ENCODE measurements at regions not wholly inside any gene's neighbourhood (a gene's known extent, or its start where the extent isn't known, plus 50 kb on each side); places are given as distances from the start of the nearest gene placed in this dataset.
"Not testable (repeated sequence)": the region's sequence is repeated elsewhere in the genome, so short reads cannot be mapped to it uniquely, and the experiment has no call there.

DNA sequence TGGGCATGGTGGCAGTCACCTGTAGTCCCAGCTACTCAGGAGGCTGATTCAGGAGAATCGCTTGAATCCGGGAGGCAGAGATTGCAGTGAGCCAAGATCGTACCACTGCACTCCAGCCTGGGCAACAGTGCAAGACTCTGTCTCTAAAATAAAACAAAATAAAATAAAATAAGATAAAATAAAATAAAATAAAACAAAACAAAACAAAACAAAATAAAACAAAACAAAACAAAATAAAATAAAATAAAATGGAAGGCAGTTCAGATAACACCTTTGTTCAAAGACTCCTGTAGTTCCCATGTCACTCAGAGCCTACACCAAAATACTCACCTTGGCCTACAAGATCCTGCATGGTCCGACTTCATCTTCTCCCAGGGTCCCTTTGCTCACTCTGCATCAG is 61.3 kb downstream of the SYF2 start:
- not testable (repeated sequence) for DNase-seq (ENCODE audit: low read depth); H3K4me3 ChIP-seq (ENCODE audit: low read depth, low read length)

DNA sequence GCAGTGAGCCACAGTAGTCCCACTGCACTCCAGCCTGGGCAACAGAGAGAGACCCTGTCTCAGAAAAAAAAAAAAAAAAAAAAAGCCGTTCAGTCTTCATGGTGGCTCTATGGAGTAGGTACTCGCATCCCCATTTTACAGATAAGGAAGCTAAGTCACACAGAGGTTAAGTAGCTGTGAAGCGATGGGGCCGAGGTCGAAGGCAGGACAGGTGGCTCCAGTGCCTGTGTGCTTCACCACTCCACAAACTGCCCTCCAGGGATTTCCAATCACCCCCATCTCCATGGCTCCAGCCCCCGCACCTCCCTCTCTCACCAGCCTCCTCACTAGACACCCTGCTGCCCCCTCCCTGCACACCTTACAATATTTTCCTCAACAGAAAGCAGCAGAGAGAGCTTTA is 61.9 kb downstream of the SYF2 start:
- no peak for DNase-seq (ENCODE audit: low read depth)
- H3K4me3 ChIP-seq (ENCODE audit: low read depth, low read length) = no peak overlapping the region
- TF ChIP-seq, protein P1, sequence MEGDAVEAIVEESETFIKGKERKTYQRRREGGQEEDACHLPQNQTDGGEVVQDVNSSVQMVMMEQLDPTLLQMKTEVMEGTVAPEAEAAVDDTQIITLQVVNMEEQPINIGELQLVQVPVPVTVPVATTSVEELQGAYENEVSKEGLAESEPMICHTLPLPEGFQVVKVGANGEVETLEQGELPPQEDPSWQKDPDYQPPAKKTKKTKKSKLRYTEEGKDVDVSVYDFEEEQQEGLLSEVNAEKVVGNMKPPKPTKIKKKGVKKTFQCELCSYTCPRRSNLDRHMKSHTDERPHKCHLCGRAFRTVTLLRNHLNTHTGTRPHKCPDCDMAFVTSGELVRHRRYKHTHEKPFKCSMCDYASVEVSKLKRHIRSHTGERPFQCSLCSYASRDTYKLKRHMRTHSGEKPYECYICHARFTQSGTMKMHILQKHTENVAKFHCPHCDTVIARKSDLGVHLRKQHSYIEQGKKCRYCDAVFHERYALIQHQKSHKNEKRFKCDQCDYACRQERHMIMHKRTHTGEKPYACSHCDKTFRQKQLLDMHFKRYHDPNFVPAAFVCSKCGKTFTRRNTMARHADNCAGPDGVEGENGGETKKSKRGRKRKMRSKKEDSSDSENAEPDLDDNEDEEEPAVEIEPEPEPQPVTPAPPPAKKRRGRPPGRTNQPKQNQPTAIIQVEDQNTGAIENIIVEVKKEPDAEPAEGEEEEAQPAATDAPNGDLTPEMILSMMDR (IDR thresholded peaks at IDR 0.05; ENCODE audit: insufficient read depth, low read length) = no peak

DNA sequence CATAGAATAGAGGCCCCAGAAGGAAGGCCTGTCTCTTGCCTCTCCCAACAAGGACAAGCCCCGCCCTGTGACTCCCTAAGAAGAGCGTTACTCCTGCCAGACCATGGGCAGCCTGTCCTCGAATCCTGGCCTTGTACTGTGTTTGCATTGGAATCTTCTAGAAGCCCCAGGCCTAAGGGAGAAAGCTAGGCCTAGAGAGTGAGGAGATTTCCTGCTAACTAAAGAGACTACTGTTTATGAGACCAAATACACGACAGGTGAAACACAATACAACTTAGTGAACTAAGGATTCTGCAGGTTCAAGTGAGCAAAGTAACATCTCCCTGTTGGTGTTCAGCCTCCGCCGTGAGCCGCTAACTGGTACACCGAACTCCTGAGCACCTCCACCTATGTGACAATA is 62.7 kb downstream of the SYF2 start:
- TF ChIP-seq, protein P1 (IDR thresholded peaks at IDR 0.05; ENCODE audit: insufficient read depth, low read length) = no peak
- DNase-seq (ENCODE audit: low read depth) = no peak
- no peak overlapping the region for H3K4me3 ChIP-seq (ENCODE audit: low read depth, low read length)

DNA sequence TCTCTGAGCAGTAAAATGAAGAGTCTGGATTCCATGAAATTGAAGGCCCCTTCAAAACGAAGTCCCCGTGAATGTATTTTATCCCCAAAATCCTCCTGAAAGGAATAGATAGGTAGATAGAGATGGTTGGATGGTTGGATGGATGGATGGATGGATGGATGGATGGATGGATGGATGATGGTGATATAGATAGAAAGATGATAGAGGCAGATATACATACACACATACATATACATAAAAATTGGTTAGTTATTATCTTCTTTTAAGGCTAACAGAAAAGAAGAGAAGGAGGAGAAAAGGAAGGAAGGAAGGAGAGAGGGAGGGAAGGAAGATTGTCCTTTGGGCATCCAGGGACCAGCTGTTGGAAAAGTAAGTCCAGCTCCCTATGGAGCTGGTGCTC is 63.1 kb downstream of the SYF2 start:
- no peak for DNase-seq (ENCODE audit: low read depth)
- TF ChIP-seq, protein P1 (IDR thresholded peaks at IDR 0.05; ENCODE audit: insufficient read depth, low read length) = no peak
- H3K4me3 ChIP-seq (ENCODE audit: low read depth, low read length) = no peak overlapping the region

DNA sequence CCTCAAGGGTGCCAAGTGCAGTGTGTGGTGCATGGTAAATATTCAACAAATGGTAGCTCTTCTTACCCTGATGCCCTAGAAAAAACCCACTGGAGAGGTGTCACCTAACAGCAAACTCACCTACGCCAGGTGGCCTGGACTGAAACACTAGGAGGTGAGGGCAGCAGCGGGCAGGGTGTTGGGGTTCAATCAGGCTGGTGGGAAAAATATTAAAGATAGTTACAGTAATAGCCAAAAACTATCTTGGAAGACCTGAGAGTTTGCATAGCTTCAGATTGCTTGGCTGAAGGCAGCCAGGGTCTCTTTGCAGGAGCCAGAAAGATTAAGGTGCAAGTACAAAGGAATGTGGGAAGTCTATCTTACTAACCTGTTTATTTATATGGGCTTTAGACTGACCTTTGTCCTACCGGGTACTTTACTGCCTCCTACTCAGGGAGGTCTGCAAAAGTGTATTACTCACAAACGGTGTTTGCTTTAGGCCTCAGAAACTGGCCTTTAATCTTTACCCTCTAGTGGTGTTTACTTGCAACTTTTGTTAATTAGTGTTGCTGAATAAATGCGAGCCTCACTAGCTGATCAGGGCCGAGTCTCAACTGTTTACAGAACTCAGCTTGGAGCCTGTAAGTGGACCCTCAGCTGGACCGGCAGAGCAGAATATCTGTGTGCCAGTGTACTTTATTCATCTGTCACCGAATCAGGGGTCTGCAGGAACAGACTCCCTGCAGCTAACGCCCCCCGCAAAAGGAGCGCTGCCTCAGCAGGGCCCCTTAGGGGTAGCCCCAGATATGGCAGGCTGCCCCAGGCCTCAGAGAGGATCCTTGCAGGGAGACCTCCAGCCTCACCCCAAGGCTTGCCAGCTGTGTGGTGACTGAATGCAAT is 63.9 kb downstream of the SYF2 start:
- TF ChIP-seq, protein P1 (IDR thresholded peaks at IDR 0.05; ENCODE audit: insufficient read depth, low read length) = no peak
- H3K4me3 ChIP-seq (ENCODE audit: low read depth, low read length) = no peak overlapping the region
- no peak for DNase-seq (ENCODE audit: low read depth)

DNA sequence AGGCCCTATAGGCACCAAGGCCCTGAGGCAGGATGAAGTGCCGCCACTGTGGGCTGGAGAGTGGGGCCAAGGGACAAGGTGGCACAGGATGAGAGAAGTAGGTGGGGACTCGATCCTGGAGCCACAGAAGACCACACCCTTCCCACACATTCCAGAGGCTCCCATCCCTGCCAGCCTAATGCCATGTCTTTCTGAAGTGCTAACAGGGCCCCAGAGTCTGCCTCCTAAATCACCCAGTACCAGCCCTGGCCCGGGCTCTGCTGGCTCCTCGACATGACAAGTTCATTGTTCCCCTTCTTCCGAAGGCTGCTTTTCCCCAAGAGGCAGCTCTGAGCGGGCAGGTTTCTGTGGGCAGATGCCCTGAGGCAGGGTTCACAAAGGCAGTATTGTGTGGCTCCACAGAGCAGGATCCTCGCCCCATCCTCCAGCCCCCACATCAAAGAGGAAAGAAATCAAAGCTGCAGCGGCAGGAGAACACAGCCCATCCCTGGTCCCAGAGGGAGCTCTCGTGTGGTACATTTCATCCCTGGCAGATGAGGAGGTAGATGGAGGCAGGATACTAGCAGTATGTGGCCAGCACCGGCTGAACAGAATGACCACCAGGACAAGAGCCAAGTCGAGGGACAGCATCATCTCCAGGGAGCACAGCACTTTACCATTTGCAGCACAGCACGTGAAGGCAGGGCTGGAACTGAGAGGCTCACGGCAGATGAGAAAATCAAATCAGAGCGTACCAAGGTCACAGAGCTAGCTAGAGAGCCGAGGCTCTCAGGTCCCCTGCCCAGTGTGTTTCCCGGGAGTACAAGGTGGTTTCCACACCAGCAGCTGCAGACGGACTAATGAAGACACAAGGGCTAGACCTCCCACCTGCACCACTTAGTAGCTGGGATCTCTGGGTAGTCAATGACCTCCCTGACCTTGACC is 64.8 kb downstream of the SYF2 start:
- no peak for DNase-seq (ENCODE audit: low read depth)
- H3K4me3 ChIP-seq (ENCODE audit: low read depth, low read length) = no peak overlapping the region
- TF ChIP-seq, protein P1 (IDR thresholded peaks at IDR 0.05; ENCODE audit: insufficient read depth, low read length) = no peak

DNA sequence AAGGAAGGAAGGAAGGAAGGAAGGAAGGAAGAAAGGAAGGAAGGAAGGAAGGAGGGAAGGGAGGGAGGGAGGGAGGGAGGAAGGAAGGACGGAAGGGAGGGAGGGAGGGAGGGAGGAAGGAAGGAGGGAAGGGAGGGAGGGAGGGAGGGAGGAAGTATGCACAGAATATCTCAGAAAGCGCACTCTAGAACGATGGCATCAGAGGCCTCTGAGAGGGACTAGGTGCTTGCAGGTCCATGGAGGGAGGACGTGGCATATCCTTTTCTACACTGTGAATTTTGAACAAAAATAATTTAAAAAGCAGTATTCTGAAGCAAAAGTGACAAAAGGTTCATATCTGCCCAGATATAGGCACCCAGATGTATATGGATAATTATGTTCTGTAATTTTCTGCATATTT is 65.5 kb downstream of the SYF2 start:
- TF ChIP-seq, protein P1 (IDR thresholded peaks at IDR 0.05; ENCODE audit: insufficient read depth, low read length) = no peak
- DNase-seq (ENCODE audit: low read depth) = no peak
- H3K4me3 ChIP-seq (ENCODE audit: low read depth, low read length) = no peak overlapping the region

All from fibroblast of the aortic adventitia (primary cell).